Ascending aorta (tissue), 2 donors: ENCODE measurements at regions not wholly inside any gene's neighbourhood (a gene's known extent, or its start where the extent isn't known, plus 50 kb on each side); places are given as distances from the start of the nearest gene placed in this dataset.
"Not testable (repeated sequence)": the region's sequence is repeated elsewhere in the genome, so short reads cannot be mapped to it uniquely, and the experiment has no call there.

Experiments
- DNase-seq, 2 donors: peaks; one replicate each; pipeline ENCODE4 v3.0.0-alpha.2; 2019; ENCODE audit warnings: low spot score in 2 of 2
- H3K27ac ChIP-seq, 2 donors: fragments of 200-600 bp; sonication (generic); one replicate each; pipeline ENCODE4 v1.5.1; 2016 to 2017; ENCODE audit warnings: mild to moderate bottlenecking in 1 of 2
- H3K27me3 ChIP-seq: fragments of 200-600 bp; sonication (generic); one replicate; pipeline ENCODE4 v1.5.1; 2017
- H3K36me3 ChIP-seq, 2 donors: fragments of 200-600 bp; sonication (generic); one replicate each; pipeline ENCODE4 v1.5.1; 2016
- H3K4me1 ChIP-seq, 2 donors: fragments of 200-600 bp; sonication (generic); one replicate each; pipeline ENCODE4 v1.5.1; 2016 to 2017; ENCODE audit warnings: mild to moderate bottlenecking in 1 of 2
- H3K4me3 ChIP-seq, 2 donors: fragments of 200-600 bp; sonication (generic); one replicate each; pipeline ENCODE4 v1.5.1; 2016 to 2017; ENCODE audit warnings: mild to moderate bottlenecking in 1 of 2
- H3K9me3 ChIP-seq, 2 donors: fragments of 200-600 bp; sonication (generic); one replicate each; pipeline ENCODE4 v1.5.1; 2016
- intact Hi-C: fragments of 100-400 bp; cut with DNase I; formaldehyde crosslinking; loops from one replicate; pipeline ENCODE4 v1.15.1; 2023
- TF ChIP-seq, protein P1 (sequence below), 3 experiments: fragments of 200-600 bp in 2 of 3; fragments of 450-650 bp in 1 of 3; sonication (generic) in 2 of 3; IDR thresholded peaks; one replicate each; pipeline ENCODE4 v1.5.1; 2016 to 2019; ENCODE audit warnings: antibody characterized with exemption in 3 of 3, mild to moderate bottlenecking in 1 of 3, moderate library complexity in 1 of 3

DNA sequence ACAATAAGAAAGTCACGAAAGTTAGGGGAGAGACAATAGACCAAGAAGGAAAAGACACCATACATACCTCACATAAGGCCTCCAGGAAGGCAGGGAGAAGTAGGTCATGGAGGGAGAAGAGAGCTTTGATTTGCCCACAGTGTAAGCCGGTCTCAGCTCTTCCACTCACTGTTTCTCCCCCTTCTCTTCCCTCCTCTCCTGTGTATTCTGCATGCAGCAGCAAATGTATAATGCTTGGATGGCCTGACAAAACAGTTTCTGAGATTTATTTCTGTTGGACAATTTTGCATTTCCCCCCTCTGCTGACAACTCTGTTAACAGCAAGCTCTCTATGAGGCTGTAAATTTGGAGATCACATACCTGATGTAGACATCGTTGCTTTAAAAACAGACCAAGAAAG is 318.9 kb downstream of the OMA1 start:
- Histone ChIP-seq H3K4me1 (no peaks in the 10 kb centered on the region), H3K36me3 (no peaks in the 10 kb centered on the region), H3K9me3 (no peaks in the 10 kb centered on the region), H3K27ac (no peak overlapping the region), H3K4me3 (no peak overlapping the region), H3K27me3 (no peaks in the 10 kb centered on the region)
- intact Hi-C loops, result no loop called here
- DNase-seq, result no peak
- TF ChIP-seq, protein P1, sequence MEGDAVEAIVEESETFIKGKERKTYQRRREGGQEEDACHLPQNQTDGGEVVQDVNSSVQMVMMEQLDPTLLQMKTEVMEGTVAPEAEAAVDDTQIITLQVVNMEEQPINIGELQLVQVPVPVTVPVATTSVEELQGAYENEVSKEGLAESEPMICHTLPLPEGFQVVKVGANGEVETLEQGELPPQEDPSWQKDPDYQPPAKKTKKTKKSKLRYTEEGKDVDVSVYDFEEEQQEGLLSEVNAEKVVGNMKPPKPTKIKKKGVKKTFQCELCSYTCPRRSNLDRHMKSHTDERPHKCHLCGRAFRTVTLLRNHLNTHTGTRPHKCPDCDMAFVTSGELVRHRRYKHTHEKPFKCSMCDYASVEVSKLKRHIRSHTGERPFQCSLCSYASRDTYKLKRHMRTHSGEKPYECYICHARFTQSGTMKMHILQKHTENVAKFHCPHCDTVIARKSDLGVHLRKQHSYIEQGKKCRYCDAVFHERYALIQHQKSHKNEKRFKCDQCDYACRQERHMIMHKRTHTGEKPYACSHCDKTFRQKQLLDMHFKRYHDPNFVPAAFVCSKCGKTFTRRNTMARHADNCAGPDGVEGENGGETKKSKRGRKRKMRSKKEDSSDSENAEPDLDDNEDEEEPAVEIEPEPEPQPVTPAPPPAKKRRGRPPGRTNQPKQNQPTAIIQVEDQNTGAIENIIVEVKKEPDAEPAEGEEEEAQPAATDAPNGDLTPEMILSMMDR (IDR thresholded peaks at IDR 0.05), result no peak

DNA sequence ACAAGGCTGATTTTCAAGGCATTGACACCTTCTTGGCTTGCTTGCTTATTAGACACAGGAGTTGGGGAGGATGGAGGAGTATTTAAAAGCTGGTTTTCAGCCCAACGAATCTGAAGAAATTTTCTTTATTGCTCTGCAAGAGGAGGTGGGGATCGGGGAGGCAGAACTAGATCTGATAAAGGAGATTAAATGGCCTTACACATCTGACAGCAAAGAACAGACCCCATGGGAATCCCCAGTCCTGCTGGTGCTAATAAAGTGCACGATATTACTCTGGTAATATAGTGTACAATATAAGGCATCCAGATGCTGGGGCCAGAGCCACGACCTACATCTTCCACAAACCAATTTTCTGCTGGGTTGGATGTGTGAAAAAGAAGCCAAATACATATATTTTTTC is 323.0 kb downstream of the OMA1 start:
- H3K4me3 ChIP-seq, result no peak overlapping the region
- H3K4me1 ChIP-seq, result no peaks in the 10 kb centered on the region
- H3K9me3 ChIP-seq, result no peaks in the 10 kb centered on the region
- H3K27ac ChIP-seq, result no peak overlapping the region
- TF ChIP-seq, protein P1 (IDR thresholded peaks at IDR 0.05), result no peak
- H3K27me3 ChIP-seq, result no peaks in the 10 kb centered on the region
- no peaks in the 10 kb centered on the region for H3K36me3 ChIP-seq
- no peak for DNase-seq
- intact Hi-C loops, result no loop called here

DNA sequence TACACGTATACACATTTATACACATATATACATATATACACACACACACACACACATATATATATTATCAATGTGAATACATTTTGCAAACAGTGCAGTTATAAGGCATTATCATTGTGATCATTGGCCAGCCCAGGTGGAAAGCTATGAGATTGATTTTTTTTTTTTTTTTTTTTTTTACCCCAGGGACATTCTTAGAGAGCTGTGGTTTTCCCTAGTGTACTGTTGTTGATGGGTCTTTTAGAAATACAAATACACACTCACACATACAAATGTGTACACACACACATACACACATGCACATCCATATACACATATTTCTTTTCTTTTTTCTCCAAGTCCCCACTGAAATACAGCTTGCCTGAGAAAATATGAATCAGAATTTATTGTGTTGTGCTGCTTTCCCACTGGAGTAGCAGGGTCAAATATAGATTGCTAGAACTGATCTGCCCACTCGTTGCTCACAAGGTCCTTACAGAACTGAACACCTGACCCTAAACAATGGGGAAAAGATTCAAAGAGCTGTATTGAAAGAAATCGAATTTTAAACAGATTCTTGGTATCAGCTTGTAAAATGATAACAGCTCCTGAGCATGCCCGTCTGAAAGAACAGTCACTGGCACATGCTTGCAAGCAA is 325.6 kb downstream of the OMA1 start:
- Histone ChIP-seq H3K4me3 (no peak overlapping the region), H3K27ac (no peak overlapping the region), H3K36me3 (no peaks in the 10 kb centered on the region), H3K9me3 (no peaks in the 10 kb centered on the region), H3K4me1 (no peaks in the 10 kb centered on the region), H3K27me3 (no peaks in the 10 kb centered on the region)
- DNase-seq, result no peak
- TF ChIP-seq, protein P1 (IDR thresholded peaks at IDR 0.05), result no peak
- intact Hi-C loops, result no loop called here

- H3K9me3 ChIP-seq, H3K27me3 ChIP-seq, H3K4me1 ChIP-seq, H3K4me3 ChIP-seq, intact Hi-C loops, H3K27ac ChIP-seq, DNase-seq, H3K36me3 ChIP-seq: not testable (repeated sequence)
Measured at GRCh38 chr1:58216169-58216568, 330.4 kb downstream of the OMA1 start.

DNA sequence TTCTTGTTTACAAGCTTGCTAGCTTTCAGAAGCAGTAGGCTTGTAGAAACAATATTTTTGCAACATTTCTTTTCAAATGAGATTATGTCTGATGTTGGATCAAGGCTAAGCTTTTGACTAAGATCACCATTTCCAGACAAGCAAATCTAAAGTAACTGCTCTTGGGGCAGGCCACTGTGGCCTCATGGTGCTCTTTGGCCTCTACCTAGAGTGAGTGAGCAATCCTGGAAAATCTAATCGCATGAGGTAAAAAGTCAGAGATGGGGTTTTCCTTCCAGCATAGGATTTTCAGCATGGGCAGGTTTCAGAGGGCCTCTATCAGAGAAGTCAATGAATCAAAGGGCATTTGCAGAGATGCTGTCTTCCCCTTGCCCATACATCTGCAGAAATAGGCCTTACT is 331.9 kb downstream of the OMA1 start:
- TF ChIP-seq, protein P1 (IDR thresholded peaks at IDR 0.05), result no peak
- Histone ChIP-seq H3K36me3 (no peaks in the 10 kb centered on the region), H3K27me3 (no peaks in the 10 kb centered on the region), H3K27ac (no peak overlapping the region), H3K9me3 (no peaks in the 10 kb centered on the region), H3K4me3 (no peak overlapping the region), H3K4me1 (no peaks in the 10 kb centered on the region)
- intact Hi-C loops, result no loop called here
- no peak for DNase-seq

- no peak overlapping the region for H3K4me3 ChIP-seq
- no peak for DNase-seq
- TF ChIP-seq, protein P1 (IDR thresholded peaks at IDR 0.05), result no peak
- no peaks in the 10 kb centered on the region for H3K27me3 ChIP-seq
- no peak overlapping the region for H3K27ac ChIP-seq
- no peaks in the 10 kb centered on the region for H3K36me3 ChIP-seq
- intact Hi-C loops, result no loop called here
- H3K4me1 ChIP-seq, result no peaks in the 10 kb centered on the region
- no peaks in the 10 kb centered on the region for H3K9me3 ChIP-seq
Measured at GRCh38 chr1:58211869-58212268, 334.7 kb downstream of the OMA1 start.
